ENCODE measurements at regions not wholly inside any gene's neighbourhood (a gene's known extent, or its start where the extent isn't known, plus 50 kb on each side); places are given as distances from the start of the nearest gene placed in this dataset.

DNA sequence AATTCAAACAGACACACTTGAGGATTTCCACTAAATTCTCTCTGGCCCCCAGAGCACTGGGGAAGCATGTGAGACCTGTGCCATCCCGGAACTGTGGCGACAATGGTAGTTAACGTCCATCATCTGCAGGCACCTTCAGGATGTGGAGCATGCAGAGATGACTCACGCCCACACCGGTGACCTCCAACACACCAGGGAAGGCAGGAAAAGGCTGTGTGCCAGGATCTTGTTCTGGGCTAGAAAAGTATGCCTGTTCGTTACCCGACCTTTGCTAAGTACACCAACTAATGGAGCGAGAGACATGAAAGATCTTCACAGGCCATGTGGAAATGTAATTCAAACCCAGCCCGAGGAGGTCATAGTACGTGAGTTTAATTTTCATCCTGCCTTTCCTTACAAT lies 208.8 kb downstream of the MELK start:
- TF ChIP-seq, protein P1, sequence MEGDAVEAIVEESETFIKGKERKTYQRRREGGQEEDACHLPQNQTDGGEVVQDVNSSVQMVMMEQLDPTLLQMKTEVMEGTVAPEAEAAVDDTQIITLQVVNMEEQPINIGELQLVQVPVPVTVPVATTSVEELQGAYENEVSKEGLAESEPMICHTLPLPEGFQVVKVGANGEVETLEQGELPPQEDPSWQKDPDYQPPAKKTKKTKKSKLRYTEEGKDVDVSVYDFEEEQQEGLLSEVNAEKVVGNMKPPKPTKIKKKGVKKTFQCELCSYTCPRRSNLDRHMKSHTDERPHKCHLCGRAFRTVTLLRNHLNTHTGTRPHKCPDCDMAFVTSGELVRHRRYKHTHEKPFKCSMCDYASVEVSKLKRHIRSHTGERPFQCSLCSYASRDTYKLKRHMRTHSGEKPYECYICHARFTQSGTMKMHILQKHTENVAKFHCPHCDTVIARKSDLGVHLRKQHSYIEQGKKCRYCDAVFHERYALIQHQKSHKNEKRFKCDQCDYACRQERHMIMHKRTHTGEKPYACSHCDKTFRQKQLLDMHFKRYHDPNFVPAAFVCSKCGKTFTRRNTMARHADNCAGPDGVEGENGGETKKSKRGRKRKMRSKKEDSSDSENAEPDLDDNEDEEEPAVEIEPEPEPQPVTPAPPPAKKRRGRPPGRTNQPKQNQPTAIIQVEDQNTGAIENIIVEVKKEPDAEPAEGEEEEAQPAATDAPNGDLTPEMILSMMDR (IDR thresholded peaks at IDR 0.05; ENCODE audit: insufficient read depth in 1 of 2, low read depth in 1 of 2, low read length in 1 of 2, severe bottlenecking in 1 of 2, unreplicated experiment in 1 of 2) = no peak
- intact Hi-C loops (cut with micrococcal nuclease; ENCODE audit: unreplicated experiment) = no loop called here
- Mint-ChIP-seq H3K27ac (ENCODE audit: unreplicated experiment) (no peak overlapping the region), H3K9me3 (ENCODE audit: unreplicated experiment) (no peaks in the 10 kb centered on the region), H3K27me3 (ENCODE audit: insufficient read depth, unreplicated experiment) (peaks cover 28% of the 10 kb centered on the region), H3K4me1 (ENCODE audit: low read depth, unreplicated experiment) (no peaks in the 10 kb centered on the region), H3K36me3 (ENCODE audit: insufficient read depth, unreplicated experiment) (no peaks in the 10 kb centered on the region), H3K4me3 (ENCODE audit: unreplicated experiment) (no peak overlapping the region)
- Histone ChIP-seq H3K4me3 (ENCODE audit: low read depth, low read length) (no peak overlapping the region), H3K4me1 (no peaks in the 10 kb centered on the region), H3K9me3 (no peaks in the 10 kb centered on the region), H3K36me3 (ENCODE audit: control insufficient read depth, insufficient read depth, low read length) (no peaks in the 10 kb centered on the region), H3K27me3 (replicated peaks; ENCODE audit: control insufficient read depth, insufficient read depth, low read length) (no peaks in the 10 kb centered on the region)
- POLR2A ChIA-PET = no interaction called here
- no TSS peak for BruUV-seq (replicated peaks)
- CTCF ChIA-PET = no interaction called here
- DNase-seq = no peak

Measured in Caco-2 (cell line).